ENCODE measurements at regions not wholly inside any gene's neighbourhood (a gene's known extent, or its start where the extent isn't known, plus 50 kb on each side); places are given as distances from the start of the nearest gene placed in this dataset.

DNA sequence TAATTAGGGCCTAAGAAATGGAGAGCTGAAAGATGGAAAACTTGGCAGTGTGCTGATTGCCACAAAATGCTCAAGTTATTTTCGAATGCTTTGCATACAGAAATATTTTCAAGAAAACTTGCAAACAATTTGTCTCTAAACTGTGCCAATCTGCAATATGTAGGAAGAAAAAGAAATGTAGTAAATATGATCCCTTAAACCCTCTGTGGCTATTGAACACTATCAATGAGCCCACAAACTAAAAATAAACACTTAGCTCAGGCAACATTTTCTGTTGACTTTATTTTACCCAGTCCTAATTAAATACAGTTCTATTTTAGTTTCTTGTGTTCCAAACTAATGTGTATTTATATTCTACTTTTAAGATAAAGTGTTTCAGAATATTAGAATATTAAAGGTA, 342.1 kb downstream of the SEMA3D start:
- Histone ChIP-seq H3K36me3 (ENCODE audit: control insufficient read depth, insufficient read depth, low read length) (no peaks in the 10 kb centered on the region), H3K9me3 (ENCODE audit: control insufficient read depth, insufficient read depth, low read depth, low read length) (no peaks in the 10 kb centered on the region), H3K4me1 (ENCODE audit: control insufficient read depth, insufficient read depth, low read length) (no peaks in the 10 kb centered on the region; the same call in 1 of the 2 replicates), H3K27me3 (ENCODE audit: control insufficient read depth, insufficient read depth, low read length) (no peaks in the 10 kb centered on the region), H3K27ac (ENCODE audit: low read length) (no peak overlapping the region), H3K4me3 (ENCODE audit: low read depth in 2 of 2, low read length in 2 of 2) (no peak overlapping the region)
- POLR2A ChIA-PET: interaction anchor here (0.6 kb wide), 1 partner anchor 32 kb away, joined by 12 read pairs; no protein-coding TSS in a partner anchor
- no peak for DNase-seq (ENCODE audit: low read depth, low spot score)
- in situ Hi-C loops (cut with HindIII; ENCODE audit: low pct_unique_long_range_greater_than_20kb, low sequenced_read_pairs): no loop called here
- no peak for ATAC-seq
- BruUV-seq (replicated peaks): no TSS peak
- CTCF ChIA-PET: interaction anchor here (0.5 kb wide), 1 partner anchor 70 kb away, joined by 5 read pairs; no protein-coding TSS in a partner anchor
- TF ChIP-seq, protein P1, sequence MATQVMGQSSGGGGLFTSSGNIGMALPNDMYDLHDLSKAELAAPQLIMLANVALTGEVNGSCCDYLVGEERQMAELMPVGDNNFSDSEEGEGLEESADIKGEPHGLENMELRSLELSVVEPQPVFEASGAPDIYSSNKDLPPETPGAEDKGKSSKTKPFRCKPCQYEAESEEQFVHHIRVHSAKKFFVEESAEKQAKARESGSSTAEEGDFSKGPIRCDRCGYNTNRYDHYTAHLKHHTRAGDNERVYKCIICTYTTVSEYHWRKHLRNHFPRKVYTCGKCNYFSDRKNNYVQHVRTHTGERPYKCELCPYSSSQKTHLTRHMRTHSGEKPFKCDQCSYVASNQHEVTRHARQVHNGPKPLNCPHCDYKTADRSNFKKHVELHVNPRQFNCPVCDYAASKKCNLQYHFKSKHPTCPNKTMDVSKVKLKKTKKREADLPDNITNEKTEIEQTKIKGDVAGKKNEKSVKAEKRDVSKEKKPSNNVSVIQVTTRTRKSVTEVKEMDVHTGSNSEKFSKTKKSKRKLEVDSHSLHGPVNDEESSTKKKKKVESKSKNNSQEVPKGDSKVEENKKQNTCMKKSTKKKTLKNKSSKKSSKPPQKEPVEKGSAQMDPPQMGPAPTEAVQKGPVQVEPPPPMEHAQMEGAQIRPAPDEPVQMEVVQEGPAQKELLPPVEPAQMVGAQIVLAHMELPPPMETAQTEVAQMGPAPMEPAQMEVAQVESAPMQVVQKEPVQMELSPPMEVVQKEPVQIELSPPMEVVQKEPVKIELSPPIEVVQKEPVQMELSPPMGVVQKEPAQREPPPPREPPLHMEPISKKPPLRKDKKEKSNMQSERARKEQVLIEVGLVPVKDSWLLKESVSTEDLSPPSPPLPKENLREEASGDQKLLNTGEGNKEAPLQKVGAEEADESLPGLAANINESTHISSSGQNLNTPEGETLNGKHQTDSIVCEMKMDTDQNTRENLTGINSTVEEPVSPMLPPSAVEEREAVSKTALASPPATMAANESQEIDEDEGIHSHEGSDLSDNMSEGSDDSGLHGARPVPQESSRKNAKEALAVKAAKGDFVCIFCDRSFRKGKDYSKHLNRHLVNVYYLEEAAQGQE (IDR thresholded peaks at IDR 0.05; ENCODE audit: insufficient read depth in 1 of 2, low read depth in 2 of 2, low read length in 1 of 2): no peak
- no peak for TF ChIP-seq TCF7L2 (IDR thresholded peaks at IDR 0.05; ENCODE audit: low read depth, low read length)
- no peak for TF ChIP-seq SIN3A (IDR thresholded peaks at IDR 0.05; ENCODE audit: borderline replicate concordance, insufficient read depth, low read depth, low read length)
- TF ChIP-seq POLR2AphosphoS5 (IDR thresholded peaks at IDR 0.05; ENCODE audit: low read depth, low read length): no peak
- TF ChIP-seq, protein P2, sequence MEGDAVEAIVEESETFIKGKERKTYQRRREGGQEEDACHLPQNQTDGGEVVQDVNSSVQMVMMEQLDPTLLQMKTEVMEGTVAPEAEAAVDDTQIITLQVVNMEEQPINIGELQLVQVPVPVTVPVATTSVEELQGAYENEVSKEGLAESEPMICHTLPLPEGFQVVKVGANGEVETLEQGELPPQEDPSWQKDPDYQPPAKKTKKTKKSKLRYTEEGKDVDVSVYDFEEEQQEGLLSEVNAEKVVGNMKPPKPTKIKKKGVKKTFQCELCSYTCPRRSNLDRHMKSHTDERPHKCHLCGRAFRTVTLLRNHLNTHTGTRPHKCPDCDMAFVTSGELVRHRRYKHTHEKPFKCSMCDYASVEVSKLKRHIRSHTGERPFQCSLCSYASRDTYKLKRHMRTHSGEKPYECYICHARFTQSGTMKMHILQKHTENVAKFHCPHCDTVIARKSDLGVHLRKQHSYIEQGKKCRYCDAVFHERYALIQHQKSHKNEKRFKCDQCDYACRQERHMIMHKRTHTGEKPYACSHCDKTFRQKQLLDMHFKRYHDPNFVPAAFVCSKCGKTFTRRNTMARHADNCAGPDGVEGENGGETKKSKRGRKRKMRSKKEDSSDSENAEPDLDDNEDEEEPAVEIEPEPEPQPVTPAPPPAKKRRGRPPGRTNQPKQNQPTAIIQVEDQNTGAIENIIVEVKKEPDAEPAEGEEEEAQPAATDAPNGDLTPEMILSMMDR (IDR thresholded peaks at IDR 0.05): no peak
- intact Hi-C loops (cut with micrococcal nuclease; ENCODE audit: unreplicated experiment): no loop called here

DNA sequence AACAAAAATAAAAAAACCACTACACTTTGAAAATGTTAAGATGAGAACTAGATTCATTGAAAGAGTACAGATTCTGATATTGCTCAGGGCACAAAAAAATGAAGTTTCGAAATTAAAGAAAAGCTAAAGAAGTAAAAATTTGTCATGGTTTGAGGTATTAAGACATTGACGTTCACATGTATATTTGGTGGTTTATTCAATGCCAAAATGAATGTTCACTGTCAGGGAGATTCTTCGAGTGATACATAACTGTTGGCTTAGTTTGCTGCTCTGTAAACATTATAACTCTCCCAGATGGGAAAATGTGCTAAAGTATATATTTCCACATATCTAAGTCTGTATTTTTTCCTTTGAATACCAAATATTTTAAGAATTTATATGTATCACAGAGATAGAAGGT, 345.0 kb downstream of the SEMA3D start:
- POLR2A ChIA-PET: no interaction called here
- H3K4me3 ChIP-seq (ENCODE audit: low read depth in 2 of 2, low read length in 2 of 2): no peak overlapping the region
- ATAC-seq (no peak), DNase-seq (ENCODE audit: low read depth, low spot score) (no peak)
- H3K27me3 ChIP-seq (ENCODE audit: control insufficient read depth, insufficient read depth, low read length): no peaks in the 10 kb centered on the region
- no peaks in the 10 kb centered on the region for H3K36me3 ChIP-seq (ENCODE audit: control insufficient read depth, insufficient read depth, low read length)
- intact Hi-C loops (cut with micrococcal nuclease; ENCODE audit: unreplicated experiment) (no loop called here), in situ Hi-C loops (cut with HindIII; ENCODE audit: low pct_unique_long_range_greater_than_20kb, low sequenced_read_pairs) (no loop called here)
- no peaks in the 10 kb centered on the region for H3K9me3 ChIP-seq (ENCODE audit: control insufficient read depth, insufficient read depth, low read depth, low read length)
- H3K27ac ChIP-seq (ENCODE audit: low read length): no peak overlapping the region
- no peaks in the 10 kb centered on the region; the same call in 1 of the 2 replicates for H3K4me1 ChIP-seq (ENCODE audit: control insufficient read depth, insufficient read depth, low read length)
- CTCF ChIA-PET: no interaction called here
- TF ChIP-seq, protein P1 (IDR thresholded peaks at IDR 0.05; ENCODE audit: insufficient read depth in 1 of 2, low read depth in 2 of 2, low read length in 1 of 2): no peak
- no peak for TF ChIP-seq TCF7L2 (IDR thresholded peaks at IDR 0.05; ENCODE audit: low read depth, low read length)
- no peak for TF ChIP-seq POLR2AphosphoS5 (IDR thresholded peaks at IDR 0.05; ENCODE audit: low read depth, low read length)
- BruUV-seq (replicated peaks): no TSS peak
